ENCODE measurements at regions not wholly inside any gene's neighbourhood (a gene's known extent, or its start where the extent isn't known, plus 50 kb on each side); places are given as distances from the start of the nearest gene placed in this dataset.

DNA sequence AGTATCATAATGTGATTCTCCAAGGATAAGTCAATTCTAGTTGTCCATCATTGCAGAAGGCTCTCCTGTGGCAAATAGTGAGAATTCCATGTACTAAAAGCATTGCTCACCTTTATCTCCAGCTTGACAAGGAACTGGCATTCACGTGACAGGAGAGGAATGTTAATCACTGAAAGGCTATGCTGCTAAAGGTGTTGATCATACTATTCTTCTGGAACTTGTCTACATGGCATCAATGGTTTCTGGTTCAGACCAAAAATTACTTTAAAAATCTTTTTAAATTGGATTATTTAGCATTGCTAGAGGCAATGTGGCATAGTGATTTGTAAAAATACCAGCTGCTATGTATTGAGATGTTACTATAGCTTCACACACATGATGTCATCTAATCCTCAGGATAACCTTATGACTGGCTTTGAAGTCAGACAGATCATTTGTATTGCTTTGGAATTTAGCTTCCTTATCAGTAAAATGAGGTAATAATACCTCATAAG is 414.4 kb downstream of the MTX2 start:
- TF ChIP-seq, protein P1, sequence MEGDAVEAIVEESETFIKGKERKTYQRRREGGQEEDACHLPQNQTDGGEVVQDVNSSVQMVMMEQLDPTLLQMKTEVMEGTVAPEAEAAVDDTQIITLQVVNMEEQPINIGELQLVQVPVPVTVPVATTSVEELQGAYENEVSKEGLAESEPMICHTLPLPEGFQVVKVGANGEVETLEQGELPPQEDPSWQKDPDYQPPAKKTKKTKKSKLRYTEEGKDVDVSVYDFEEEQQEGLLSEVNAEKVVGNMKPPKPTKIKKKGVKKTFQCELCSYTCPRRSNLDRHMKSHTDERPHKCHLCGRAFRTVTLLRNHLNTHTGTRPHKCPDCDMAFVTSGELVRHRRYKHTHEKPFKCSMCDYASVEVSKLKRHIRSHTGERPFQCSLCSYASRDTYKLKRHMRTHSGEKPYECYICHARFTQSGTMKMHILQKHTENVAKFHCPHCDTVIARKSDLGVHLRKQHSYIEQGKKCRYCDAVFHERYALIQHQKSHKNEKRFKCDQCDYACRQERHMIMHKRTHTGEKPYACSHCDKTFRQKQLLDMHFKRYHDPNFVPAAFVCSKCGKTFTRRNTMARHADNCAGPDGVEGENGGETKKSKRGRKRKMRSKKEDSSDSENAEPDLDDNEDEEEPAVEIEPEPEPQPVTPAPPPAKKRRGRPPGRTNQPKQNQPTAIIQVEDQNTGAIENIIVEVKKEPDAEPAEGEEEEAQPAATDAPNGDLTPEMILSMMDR (IDR thresholded peaks at IDR 0.05): no peak
- TF ChIP-seq REST (IDR thresholded peaks at IDR 0.05; ENCODE audit: insufficient read depth in 1 of 2, low read depth in 2 of 2, low read length in 1 of 2): no peak
